ENCODE measurements at regions not wholly inside any gene's neighbourhood (a gene's known extent, or its start where the extent isn't known, plus 50 kb on each side); places are given as distances from the start of the nearest gene placed in this dataset.

- dilution Hi-C loops (cut with MboI; ENCODE audit: extremely low pct_ligation_motif_present, low sequenced_read_pairs) (no loop called here), intact Hi-C loops (cut with micrococcal nuclease) (no loop called here)
- Histone ChIP-seq H3K27ac (ENCODE audit: insufficient read depth, low read depth, low read length) (no peak overlapping the region), H3K4me3 (replicated peaks in 1 of 3; ENCODE audit: insufficient read depth in 1 of 3, low read depth in 1 of 3, low read length in 3 of 3) (no peak overlapping the region), H2AFZ (ENCODE audit: low read depth, low read length) (no peak overlapping the region), H4K20me1 (replicated peaks; ENCODE audit: control insufficient read depth, extremely low read depth, insufficient read depth, low read length) (no peaks in the 10 kb centered on the region), H3K9me1 (replicated peaks; ENCODE audit: control insufficient read depth, extremely low read depth, insufficient read depth, low read length) (no peaks in the 10 kb centered on the region), H3K9me3 (replicated peaks; ENCODE audit: control insufficient read depth, insufficient read depth, low read length) (peaks cover 3% of the 10 kb centered on the region), H3K79me2 (ENCODE audit: control insufficient read depth, insufficient read depth, low read length) (no peaks in the 10 kb centered on the region), H3K9ac (replicated peaks; ENCODE audit: extremely low read depth, insufficient read depth, low read length) (no peak overlapping the region), H3K4me1 (ENCODE audit: control insufficient read depth, extremely low read depth, insufficient read depth, low read length) (no peaks in the 10 kb centered on the region), H3K4me2 (ENCODE audit: insufficient read depth, low read length) (no peak overlapping the region), H3K36me3 (ENCODE audit: control insufficient read depth in 2 of 2, extremely low read depth in 1 of 2, insufficient read depth in 2 of 2, low read length in 2 of 2) (no peaks in the 10 kb centered on the region), H3K27me3 (ENCODE audit: control insufficient read depth in 2 of 2, insufficient read depth in 2 of 2, low read length in 2 of 2) (no peaks in the 10 kb centered on the region)
- no peak for TF ChIP-seq JUN (IDR thresholded peaks at IDR 0.05; ENCODE audit: borderline replicate concordance, insufficient read depth, insufficient read length, low read depth)
- TF ChIP-seq GATA2 (IDR thresholded peaks at IDR 0.05; ENCODE audit: insufficient read depth, insufficient read length, low read depth, low read length), result no peak
- TF ChIP-seq POLR2AphosphoS5 (IDR thresholded peaks at IDR 0.05; ENCODE audit: insufficient read depth, low read depth, low read length), result no peak
- TF ChIP-seq FOS (IDR thresholded peaks at IDR 0.05; ENCODE audit: borderline replicate concordance, insufficient read depth, low read length), result no peak
- TF ChIP-seq MAX (IDR thresholded peaks at IDR 0.05; ENCODE audit: insufficient read depth, insufficient read length), result no peak
- TF ChIP-seq EZH2 (IDR thresholded peaks at IDR 0.05; ENCODE audit: borderline replicate concordance, low read depth, low read length, severe bottlenecking), result no peak
- TF ChIP-seq POLR2A (IDR thresholded peaks at IDR 0.05; ENCODE audit: low read depth, low read length), result no peak
- TF ChIP-seq MYC (IDR thresholded peaks at IDR 0.05; ENCODE audit: low read depth, low read length), result no peak
- no peak for TF ChIP-seq CTCF (IDR thresholded peaks at IDR 0.05; ENCODE audit: extremely low read depth in 1 of 2, insufficient read depth in 1 of 2, low read depth in 1 of 2, low read length in 2 of 2)
- DNase-seq (ENCODE audit: low read depth, low spot score) (no peak), FAIRE-seq (no peak)
- no TSS peak for BruUV-seq (replicated peaks)
- POLR2A ChIA-PET, result no interaction called here
- CTCF ChIA-PET, result no interaction called here
Observed at GRCh38 chr5:29939988-29940387, 1253.5 kb upstream of the CDH6 start.

Measured in endothelial cell of umbilical vein (primary cell).